HG03039 (cell line): ENCODE measurements at regions not wholly inside any gene's neighbourhood (a gene's known extent, or its start where the extent isn't known, plus 50 kb on each side); places are given as distances from the start of the nearest gene placed in this dataset.
"Not testable (repeated sequence)": the region's sequence is repeated elsewhere in the genome, so short reads cannot be mapped to it uniquely, and the experiment has no call there.

Source experiments
- ATAC-seq: cut with Tn5 transposase; IDR thresholded peaks from one replicate; pipeline ENCODE4 v1.9.1; 2021; ENCODE audit warnings: mild to moderate bottlenecking, moderate library complexity; ENCODE audit not compliant: unreplicated experiment

GRCh38 chr20:23142162-23143050, 56.3 kb upstream of the CD93 start:
- no peak for ATAC-seq

GRCh38 chr20:23141450-23142161, 55.5 kb upstream of the CD93 start:
- ATAC-seq = no peak

- ATAC-seq = no peak
These were observed 54.9 kb upstream of the CD93 start for GRCh38 chr20:23140991-23141390.

- ATAC-seq = not testable (repeated sequence)
These were observed 53.9 kb upstream of the CD93 start for GRCh38 chr20:23139984-23140383.

- ATAC-seq = no peak
These were observed 53.4 kb upstream of the CD93 start for GRCh38 chr20:23139524-23139923.

- ATAC-seq = no peak
These were observed 52.6 kb upstream of the CD93 start for GRCh38 chr20:23138682-23139081.

GRCh38 chr20:23138226-23138625, 52.1 kb upstream of the CD93 start:
- ATAC-seq = no peak

- ATAC-seq = no peak
These were observed 51.0 kb upstream of the CD93 start for GRCh38 chr20:23136893-23137745.

- ATAC-seq = no peak
These were observed 49.6 kb upstream of the CD93 start for GRCh38 chr20:23135449-23136420.
